HepG2 (cell line): ENCODE measurements at regions not wholly inside any gene's neighbourhood (a gene's known extent, or its start where the extent isn't known, plus 50 kb on each side); places are given as distances from the start of the nearest gene placed in this dataset.

Experiments
- ATAC-seq: fragments of 200-7000 bp; cut with Tn5 transposase; 3 replicates; pipeline ENCODE4 v1.9.1; 2020; ENCODE audit warnings: mild to moderate bottlenecking, moderate library complexity
- BruUV-seq: library from RNA; stranded (reverse); fragments of 400-500 nt; replicated peaks from 2 replicates; lab custom pipeline; 2021; lab: Mats Ljungman, UMichigan
- CTCF ChIA-PET: fragments of 300-600 bp; formaldehyde crosslinking; extraction: SDS; loops from one replicate; lab custom pipeline; 2021; ENCODE audit warnings: low total read pairs, inconsistent platforms, low intra/inter-chr PET ratio; lab: Yijun Ruan, JAX
- POLR2A ChIA-PET: fragments of 350-600 bp; sonication (Branson Sonifier 250); formaldehyde crosslinking; loops from one replicate; lab custom pipeline; 2020; ENCODE audit warnings: antibody characterized with exemption, inconsistent platforms; lab: Yijun Ruan, JAX
- DNase-seq: peaks from one replicate; pipeline ENCODE4 v3.0.0-alpha.2; 2015; ENCODE audit warnings: low spot score
- FAIRE-seq: peaks from 3 replicates; lab custom pipeline; 2011; peaks lifted over from hg19 to GRCh38; lab: Jason Lieb, UNC
- H2AFZ ChIP-seq: one replicate; pipeline ENCODE4 v1.6.1; 2011; ENCODE audit warnings: low read length, inconsistent platforms
- H3K27ac ChIP-seq: fragments of 300-600 bp; 3 replicates; pipeline ENCODE4 v1.8.0; 2011; ENCODE audit warnings: mixed run types, mild to moderate bottlenecking, mixed read lengths, low read length, inconsistent platforms; ENCODE audit not compliant: insufficient read depth; ENCODE audit errors: extremely low read length
- H3K27me3 ChIP-seq, 2 experiments: fragments of 200-600 bp in 1 of 2; 2 replicates in 1 of 2; 3 replicates in 1 of 2; pipeline versions ENCODE4 v1.6.0 to v1.8.0; 2011; ENCODE audit warnings: low read length in 2 of 2, mild to moderate bottlenecking in 2 of 2, moderate library complexity in 2 of 2, inconsistent platforms in 1 of 2; ENCODE audit not compliant: insufficient read depth in 2 of 2, control insufficient read depth in 1 of 2
- H3K36me3 ChIP-seq, 2 experiments: fragments of 200-600 bp in 1 of 2; replicated peaks in 1 of 2; 2 replicates in 1 of 2; 3 replicates in 1 of 2; pipeline versions ENCODE4 v1.5.1 to v1.8.0; 2011; ENCODE audit warnings: low read length in 2 of 2, inconsistent platforms in 1 of 2; ENCODE audit not compliant: insufficient read depth in 2 of 2, control insufficient read depth in 1 of 2
- H3K4me1 ChIP-seq: 2 replicates; pipeline ENCODE4 v1.5.1; 2012; ENCODE audit warnings: low read length, inconsistent platforms; ENCODE audit not compliant: insufficient read depth
- H3K4me2 ChIP-seq: 2 replicates; pipeline ENCODE4 v1.6.0; 2011; ENCODE audit warnings: low read depth, low read length, inconsistent platforms
- H3K4me3 ChIP-seq, 3 experiments: fragments of 200-600 bp in 1 of 3; sonication (generic), shearing (Covaris generic) in 1 of 3; replicated peaks in 1 of 3; 2 replicates each; pipeline ENCODE4 v1.5.1; 2011 to 2016; ENCODE audit warnings: low read length in 3 of 3, inconsistent platforms in 2 of 3, low read depth in 2 of 3, mild to moderate bottlenecking in 2 of 3, control low read depth in 1 of 3, mixed read lengths in 1 of 3; ENCODE audit not compliant: insufficient read depth in 1 of 3
- H3K79me2 ChIP-seq: one replicate; pipeline ENCODE4 v1.6.1; 2011; ENCODE audit warnings: low read length, inconsistent platforms; ENCODE audit not compliant: insufficient read depth
- H3K9ac ChIP-seq: 2 replicates; pipeline ENCODE4 v1.6.0; 2011; ENCODE audit warnings: mild to moderate bottlenecking, low read depth, low read length, inconsistent platforms; ENCODE audit not compliant: insufficient read depth
- H3K9me3 ChIP-seq: 2 replicates; pipeline ENCODE4 v1.5.1; 2012; ENCODE audit warnings: mild to moderate bottlenecking, low read length
- H4K20me1 ChIP-seq: 2 replicates; pipeline ENCODE4 v1.6.0; 2011; ENCODE audit warnings: inconsistent platforms, mild to moderate bottlenecking, low read length, moderate library complexity; ENCODE audit not compliant: insufficient read depth
- ATM ChIP-seq: fragments of 450-650 bp; IDR thresholded peaks from 2 replicates; pipeline ENCODE4 v1.7.1; 2017; ENCODE audit warnings: mild to moderate bottlenecking, borderline replicate concordance
- EEA1 ChIP-seq: sonication (generic); formaldehyde crosslinking; IDR thresholded peaks from 2 replicates; pipeline ENCODE4 v1.5.1; 2020; ENCODE audit warnings: mild to moderate bottlenecking, missing genetic modification reagents, borderline replicate concordance
- EZH2 ChIP-seq: conservative IDR thresholded peaks from 2 replicates; pipeline ENCODE4 v1.6.1; 2012; ENCODE audit warnings: mild to moderate bottlenecking, low read depth, low read length, moderate library complexity
- FOXC1 ChIP-seq: sonication (generic); formaldehyde crosslinking; IDR thresholded peaks from 2 replicates; pipeline ENCODE4 v1.8.0; 2022; ENCODE audit warnings: mild to moderate bottlenecking, missing genetic modification reagents, borderline replicate concordance
- KLF16 ChIP-seq, 2 experiments: sonication (generic) in 1 of 2; formaldehyde crosslinking in 1 of 2; IDR thresholded peaks; 2 replicates each; pipeline versions ENCODE4 v1.6.1 to v1.8.0; 2016 to 2023; ENCODE audit warnings: missing genetic modification reagents in 2 of 2, missing compliant biosample characterization in 1 of 2
- KLF9 ChIP-seq: IDR thresholded peaks from 2 replicates; pipeline ENCODE4 v1.6.1; 2016; ENCODE audit warnings: low read depth
- MIXL1 ChIP-seq: IDR thresholded peaks from 2 replicates; pipeline ENCODE4 v1.6.1; 2016
- RBFOX2 ChIP-seq: fragments of 200-400 bp; formaldehyde crosslinking; IDR thresholded peaks from 2 replicates; pipeline ENCODE4 v1.6.1; 2017; ENCODE audit warnings: low read depth, mild to moderate bottlenecking, low read length
- ZFP1 ChIP-seq: IDR thresholded peaks from 2 replicates; pipeline ENCODE4 v1.6.1; 2016
- ZNF546 ChIP-seq: sonication (generic); formaldehyde crosslinking; conservative IDR thresholded peaks from 2 replicates; pipeline ENCODE4 v1.8.1; 2023; ENCODE audit warnings: mild to moderate bottlenecking, missing genetic modification reagents
- ZNF605 ChIP-seq: sonication (generic); formaldehyde crosslinking; IDR thresholded peaks from 2 replicates; pipeline ENCODE4 v1.8.0; 2022; ENCODE audit warnings: mild to moderate bottlenecking, missing genetic modification reagents
- ZNF709 ChIP-seq: sonication (generic); formaldehyde crosslinking; IDR thresholded peaks from 2 replicates; pipeline ENCODE4 v1.5.0; 2020; ENCODE audit warnings: mild to moderate bottlenecking, missing genetic modification reagents
- WGBS: methylation state at CpG from one replicate; pipeline ENCODE4 v1.1.6; 2017; ENCODE audit warnings: low lambda C conversion rate; 5-methylcytosine and 5-hydroxymethylcytosine counted together
- in situ Hi-C: cut with HindIII; loops from 2 replicates; pipeline ENCODE4 v1.10.0; 2017; ENCODE audit warnings: low pct_unique_long_range_greater_than_20kb; ENCODE audit not compliant: extremely low pct_ligation_motif_present
- intact Hi-C: fragments of 100-400 bp; cut with micrococcal nuclease; formaldehyde crosslinking; loops from one replicate; pipeline ENCODE4 v1.10.0; 2022; ENCODE audit not compliant: unreplicated experiment
- TF ChIP-seq, protein P1 (sequence below): sonication (generic); formaldehyde crosslinking; IDR thresholded peaks from 2 replicates; pipeline ENCODE4 v1.8.1; 2023; ENCODE audit warnings: mild to moderate bottlenecking, missing genetic modification reagents, borderline replicate concordance
- TF ChIP-seq, protein P2 (sequence below): sonication (generic); formaldehyde crosslinking; IDR thresholded peaks from 2 replicates; pipeline ENCODE4 v1.8.1; 2023; ENCODE audit warnings: mild to moderate bottlenecking, missing genetic modification reagents
- TF ChIP-seq, protein P3 (sequence below): sonication (generic); formaldehyde crosslinking; IDR thresholded peaks from 2 replicates; pipeline ENCODE4 v1.4.0; 2020; ENCODE audit warnings: missing genetic modification reagents
- TF ChIP-seq, protein P4 (sequence below): sonication (generic); formaldehyde crosslinking; IDR thresholded peaks from 2 replicates; pipeline ENCODE4 v1.9.0; 2021; ENCODE audit warnings: missing genetic modification reagents, mild to moderate bottlenecking, borderline replicate concordance

DNA sequence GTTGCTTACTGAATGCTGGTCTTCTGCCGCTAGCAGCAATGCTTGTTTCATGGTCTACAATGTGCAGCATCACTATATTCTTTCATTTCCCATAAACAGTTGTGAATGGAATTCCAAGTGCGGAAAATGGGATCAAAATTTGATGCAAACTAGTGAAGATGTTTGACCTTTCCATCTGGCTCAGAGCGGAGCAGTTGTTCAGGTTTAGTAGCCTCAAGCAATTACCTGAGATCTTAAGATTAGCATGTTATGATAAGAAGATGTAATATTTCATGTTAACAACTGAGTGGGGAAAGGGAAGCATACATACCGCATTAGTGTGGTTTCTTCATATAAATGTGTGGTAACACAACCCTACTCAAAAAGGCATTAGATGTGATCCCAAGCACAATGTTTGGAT, 221.1 kb upstream of the CFAP20DC start:
- TF ChIP-seq, protein P1, sequence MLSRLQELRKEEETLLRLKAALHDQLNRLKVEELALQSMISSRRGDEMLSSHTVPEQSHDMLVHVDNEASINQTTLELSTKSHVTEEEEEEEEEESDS (CRISPR knock-in tag), result no peak
- no peak for TF ChIP-seq RBFOX2
- TF ChIP-seq ZNF709 (CRISPR knock-in tag), result no peak
- TF ChIP-seq FOXC1, result no peak
- TF ChIP-seq, protein P2, sequence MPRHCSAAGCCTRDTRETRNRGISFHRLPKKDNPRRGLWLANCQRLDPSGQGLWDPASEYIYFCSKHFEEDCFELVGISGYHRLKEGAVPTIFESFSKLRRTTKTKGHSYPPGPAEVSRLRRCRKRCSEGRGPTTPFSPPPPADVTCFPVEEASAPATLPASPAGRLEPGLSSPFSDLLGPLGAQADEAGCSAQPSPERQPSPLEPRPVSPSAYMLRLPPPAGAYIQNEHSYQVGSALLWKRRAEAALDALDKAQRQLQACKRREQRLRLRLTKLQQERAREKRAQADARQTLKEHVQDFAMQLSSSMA (CRISPR knock-in tag), result no peak
- TF ChIP-seq ATM, result no peak
- TF ChIP-seq, protein P3, sequence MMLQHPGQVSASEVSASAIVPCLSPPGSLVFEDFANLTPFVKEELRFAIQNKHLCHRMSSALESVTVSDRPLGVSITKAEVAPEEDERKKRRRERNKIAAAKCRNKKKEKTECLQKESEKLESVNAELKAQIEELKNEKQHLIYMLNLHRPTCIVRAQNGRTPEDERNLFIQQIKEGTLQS (CRISPR knock-in tag), result no peak
- TF ChIP-seq EZH2, result no peak
- no peak for TF ChIP-seq KLF9 (CRISPR knock-in tag)
- TF ChIP-seq ZFP1 (CRISPR knock-in tag), result no peak
- TF ChIP-seq, protein P4, sequence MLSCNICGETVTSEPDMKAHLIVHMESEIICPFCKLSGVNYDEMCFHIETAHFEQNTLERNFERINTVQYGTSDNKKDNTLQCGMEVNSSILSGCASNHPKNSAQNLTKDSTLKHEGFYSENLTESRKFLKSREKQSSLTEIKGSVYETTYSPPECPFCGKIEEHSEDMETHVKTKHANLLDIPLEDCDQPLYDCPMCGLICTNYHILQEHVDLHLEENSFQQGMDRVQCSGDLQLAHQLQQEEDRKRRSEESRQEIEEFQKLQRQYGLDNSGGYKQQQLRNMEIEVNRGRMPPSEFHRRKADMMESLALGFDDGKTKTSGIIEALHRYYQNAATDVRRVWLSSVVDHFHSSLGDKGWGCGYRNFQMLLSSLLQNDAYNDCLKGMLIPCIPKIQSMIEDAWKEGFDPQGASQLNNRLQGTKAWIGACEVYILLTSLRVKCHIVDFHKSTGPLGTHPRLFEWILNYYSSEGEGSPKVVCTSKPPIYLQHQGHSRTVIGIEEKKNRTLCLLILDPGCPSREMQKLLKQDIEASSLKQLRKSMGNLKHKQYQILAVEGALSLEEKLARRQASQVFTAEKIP (CRISPR knock-in tag), result no peak
- TF ChIP-seq EEA1 (CRISPR knock-in tag), result no peak
- no peak for TF ChIP-seq ZNF546 (CRISPR knock-in tag)
- no peak for TF ChIP-seq ZNF605 (CRISPR knock-in tag)
- no peak for TF ChIP-seq KLF16 (CRISPR knock-in tag; IDR thresholded peaks at IDR 0.05)
- TF ChIP-seq MIXL1 (CRISPR knock-in tag), result no peak
- TF ChIP-seq, all 625 proteins: peak for 0
- BruUV-seq, result no TSS peak
- H3K27ac ChIP-seq, result no peak overlapping the region
- ChIA-PET POLR2A (no interaction called here), CTCF (no interaction called here)
- H3K79me2 ChIP-seq, result no peaks in the 10 kb centered on the region
- H3K27me3 ChIP-seq, result no peaks in the 10 kb centered on the region; a peak in 1 of 5 replicates
- FAIRE-seq, result no peak
- no peak overlapping the region for H3K4me3 ChIP-seq
- H3K4me2 ChIP-seq, result no peak overlapping the region
- in situ Hi-C loops (no loop called here), intact Hi-C loops (no loop called here)
- H3K4me1 ChIP-seq, result no peaks in the 10 kb centered on the region
- DNase-seq, result no peak
- no peaks in the 10 kb centered on the region for H3K9me3 ChIP-seq
- no peak overlapping the region for H3K9ac ChIP-seq
- 42% methylated on average over 4 of the region's 4 CpGs for WGBS
- no peaks in the 10 kb centered on the region for H4K20me1 ChIP-seq
- no peak overlapping the region for H2AFZ ChIP-seq
- no peaks in the 10 kb centered on the region for H3K36me3 ChIP-seq
- ATAC-seq, result no peak
